Keratinocyte (primary cell): ENCODE measurements at regions not wholly inside any gene's neighbourhood (a gene's known extent, or its start where the extent isn't known, plus 50 kb on each side); places are given as distances from the start of the nearest gene placed in this dataset.

Source experiments
- DNase-seq: peaks from one replicate; pipeline ENCODE4 v3.0.0-alpha.2; 2011; ENCODE audit warnings: low read depth, missing footprints, low spot score
- FAIRE-seq: peaks from 2 replicates; lab custom pipeline; 2011; peaks lifted over from hg19 to GRCh38; lab: Jason Lieb, UNC
- H2AFZ ChIP-seq: 2 replicates; pipeline ENCODE4 v1.6.0; 2012; ENCODE audit warnings: low read length, control low read depth, inconsistent platforms; ENCODE audit not compliant: control insufficient read depth
- H3K27ac ChIP-seq: 2 replicates; pipeline ENCODE4 v1.5.1; 2011; ENCODE audit warnings: low read length; ENCODE audit not compliant: control insufficient read depth, insufficient read depth
- H3K27me3 ChIP-seq: 3 replicates; pipeline ENCODE4 v1.6.0; 2011; ENCODE audit warnings: low read length; ENCODE audit not compliant: control insufficient read depth, insufficient read depth; ENCODE audit errors: extremely low read depth
- H3K36me3 ChIP-seq, 2 experiments: 2 replicates in 1 of 2; 3 replicates in 1 of 2; pipeline ENCODE4 v1.5.1; 2011; ENCODE audit warnings: low read length in 2 of 2, mild to moderate bottlenecking in 1 of 2; ENCODE audit not compliant: control insufficient read depth in 2 of 2, insufficient read depth in 2 of 2; ENCODE audit errors: extremely low read depth in 1 of 2
- H3K4me1 ChIP-seq: 3 replicates; pipeline ENCODE4 v1.5.1; 2011; ENCODE audit warnings: low read length; ENCODE audit not compliant: control insufficient read depth, insufficient read depth; ENCODE audit errors: extremely low read depth
- H3K4me2 ChIP-seq: 3 replicates; pipeline ENCODE4 v1.6.0; 2011; ENCODE audit warnings: low read depth, low read length; ENCODE audit not compliant: control insufficient read depth, insufficient read depth; ENCODE audit errors: extremely low read depth
- H3K4me3 ChIP-seq, 3 experiments: fragments of 200-600 bp in 1 of 3; sonication (generic) in 1 of 3; 2 replicates in 2 of 3; 3 replicates in 1 of 3; pipeline ENCODE4 v1.5.1; 2011 to 2016; ENCODE audit warnings: low read length in 3 of 3, mild to moderate bottlenecking in 3 of 3, control low read depth in 2 of 3, inconsistent platforms in 1 of 3, low read depth in 1 of 3, mixed read lengths in 1 of 3, mixed run types in 1 of 3, moderate library complexity in 1 of 3; ENCODE audit not compliant: control insufficient read depth in 2 of 3, insufficient read depth in 2 of 3; ENCODE audit errors: extremely low read depth in 1 of 3
- H3K79me2 ChIP-seq: 2 replicates; pipeline ENCODE4 v1.6.0; 2012; ENCODE audit warnings: low read length; ENCODE audit not compliant: control insufficient read depth, insufficient read depth
- H3K9ac ChIP-seq: 3 replicates; pipeline ENCODE4 v1.6.0; 2011; ENCODE audit warnings: low read length; ENCODE audit not compliant: control insufficient read depth, insufficient read depth; ENCODE audit errors: extremely low read depth
- H3K9me1 ChIP-seq: 3 replicates; pipeline ENCODE4 v1.6.0; 2011; ENCODE audit warnings: low read length; ENCODE audit not compliant: control insufficient read depth, insufficient read depth; ENCODE audit errors: extremely low read depth
- H3K9me3 ChIP-seq: 2 replicates; pipeline ENCODE4 v1.5.1; 2012; ENCODE audit warnings: low read depth, low read length; ENCODE audit not compliant: control insufficient read depth
- H4K20me1 ChIP-seq: 3 replicates; pipeline ENCODE4 v1.6.0; 2011; ENCODE audit warnings: low read length; ENCODE audit not compliant: control insufficient read depth, insufficient read depth; ENCODE audit errors: extremely low read depth
- CTCF ChIP-seq, 3 experiments: IDR thresholded peaks in 1 of 3; conservative IDR thresholded peaks in 1 of 3; optimal IDR thresholded peaks in 1 of 3; 2 replicates in 2 of 3; 3 replicates in 1 of 3; pipeline versions ENCODE3 to v1.5.1; 2011; ENCODE audit warnings: low read length in 3 of 3, mild to moderate bottlenecking in 3 of 3, moderate library complexity in 2 of 3, control low read depth in 1 of 3, inconsistent platforms in 1 of 3; ENCODE audit not compliant: insufficient read depth in 2 of 3; ENCODE audit errors: extremely low read depth in 1 of 3
- EZH2 ChIP-seq: IDR thresholded peaks from one replicate; pipeline ENCODE4 v1.6.1; 2012; ENCODE audit warnings: inconsistent platforms, mild to moderate bottlenecking, low read length, moderate library complexity
- dilution Hi-C: fragments of 300-500 bp; cut with MboI; formaldehyde crosslinking; loops from one replicate; pipeline ENCODE4 v1.7.0; 2020; ENCODE audit warnings: low sequenced_read_pairs; ENCODE audit not compliant: extremely low pct_ligation_motif_present

DNA sequence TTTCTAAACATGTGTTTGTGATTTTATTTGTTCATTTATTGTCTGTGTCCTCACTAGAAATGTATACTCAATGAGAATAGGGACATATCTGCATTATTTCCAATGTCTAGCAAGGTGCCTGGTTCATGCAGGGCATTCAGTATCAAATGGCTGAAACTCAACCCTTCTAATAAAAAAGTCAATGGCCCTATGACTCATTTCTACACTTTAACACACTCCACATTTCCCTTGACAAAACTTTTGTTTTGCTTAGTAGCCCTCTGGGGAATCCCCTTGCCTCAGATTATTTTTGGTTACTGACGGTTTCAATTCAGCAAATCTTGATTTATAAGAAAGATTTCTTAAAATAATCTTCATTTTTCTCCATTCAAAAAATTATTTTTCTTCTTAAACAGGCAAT, 206.0 kb upstream of the DMRTA1 start:
- dilution Hi-C loops = loop anchor here (25.0 kb wide), 2 partner anchors 128 to 203 kb away; no protein-coding TSS in a partner anchor
- Histone ChIP-seq H3K79me2 (peaks cover 2% of the 10 kb centered on the region), H3K9ac (peak overlapping the region; percentile 30), H2AFZ (no peak overlapping the region), H3K36me3 (no peaks in the 10 kb centered on the region), H3K27me3 (no peaks in the 10 kb centered on the region), H4K20me1 (no peaks in the 10 kb centered on the region), H3K4me1 (peaks cover 45% of the 10 kb centered on the region), H3K9me3 (no peaks in the 10 kb centered on the region), H3K4me3 (no peak overlapping the region), H3K4me2 (peak overlapping the region; percentile 68), H3K27ac (peak overlapping the region; percentile 36), H3K9me1 (no peaks in the 10 kb centered on the region)
- TF ChIP-seq EZH2 (no peak), CTCF (optimal IDR thresholded peaks at IDR 0.05 in 1 of 3, IDR thresholded peaks at IDR 0.05 in 1 of 3, conservative IDR thresholded peaks at IDR 0.05 in 1 of 3; ENCODE audit: extremely low read depth in 1 of 3, insufficient read depth in 2 of 3, low read length in 3 of 3) (no peak)
- no peak for DNase-seq
- FAIRE-seq = no peak

GRCh38 chr9:22241024-22241423, 205.6 kb upstream of the DMRTA1 start:
- Histone ChIP-seq H3K9me1 (no peaks in the 10 kb centered on the region), H3K36me3 (no peaks in the 10 kb centered on the region), H2AFZ (no peak overlapping the region), H3K4me1 (peaks cover 45% of the 10 kb centered on the region), H3K9ac (peak overlapping the region; percentile 30), H4K20me1 (no peaks in the 10 kb centered on the region), H3K9me3 (no peaks in the 10 kb centered on the region), H3K4me2 (peak overlapping the region; percentile 68), H3K27ac (peak overlapping the region; percentile 36), H3K27me3 (no peaks in the 10 kb centered on the region), H3K79me2 (peaks cover 2% of the 10 kb centered on the region), H3K4me3 (no peak overlapping the region)
- DNase-seq (no peak), FAIRE-seq (no peak)
- dilution Hi-C loops = loop anchor here (25.0 kb wide), 2 partner anchors 129 to 204 kb away; no protein-coding TSS in a partner anchor
- TF ChIP-seq EZH2 (no peak), CTCF (optimal IDR thresholded peaks at IDR 0.05 in 1 of 3, IDR thresholded peaks at IDR 0.05 in 1 of 3, conservative IDR thresholded peaks at IDR 0.05 in 1 of 3; ENCODE audit: extremely low read depth in 1 of 3, insufficient read depth in 2 of 3, low read length in 3 of 3) (no peak)
